ENCODE measurements at regions not wholly inside any gene's neighbourhood (a gene's known extent, or its start where the extent isn't known, plus 50 kb on each side); places are given as distances from the start of the nearest gene placed in this dataset.
"Not testable (repeated sequence)": the region's sequence is repeated elsewhere in the genome, so short reads cannot be mapped to it uniquely, and the experiment has no call there.

- no peak for DNase-seq
These were observed 272.8 kb downstream of the CYRIA start for GRCh38 chr2:16392647-16393499.

- DNase-seq: no peak
These were observed 273.6 kb downstream of the CYRIA start for GRCh38 chr2:16391986-16392385.

GRCh38 chr2:16390561-16390960 is 275.1 kb downstream of the CYRIA start:
- DNase-seq: no peak

GRCh38 chr2:16389611-16390010 is 276.0 kb downstream of the CYRIA start:
- no peak for DNase-seq

GRCh38 chr2:16388199-16388830 is 277.3 kb downstream of the CYRIA start:
- DNase-seq: not testable (repeated sequence)

GRCh38 chr2:16387461-16387984 is 278.1 kb downstream of the CYRIA start:
- no peak for DNase-seq

GRCh38 chr2:16386431-16386830 is 279.2 kb downstream of the CYRIA start:
- no peak for DNase-seq

- no peak for DNase-seq
These were observed 279.6 kb downstream of the CYRIA start for GRCh38 chr2:16386031-16386430.

GRCh38 chr2:16385341-16385740 is 280.3 kb downstream of the CYRIA start:
- DNase-seq: no peak

GRCh38 chr2:16383411-16383810 is 282.2 kb downstream of the CYRIA start:
- no peak for DNase-seq

- no peak for DNase-seq
These were observed 283.2 kb downstream of the CYRIA start for GRCh38 chr2:16382451-16382850.

- DNase-seq: no peak
These were observed 284.1 kb downstream of the CYRIA start for GRCh38 chr2:16381511-16381910.

GRCh38 chr2:16379901-16380300 is 285.7 kb downstream of the CYRIA start:
- DNase-seq: not testable (repeated sequence)

- DNase-seq: not testable (repeated sequence)
These were observed 286.6 kb downstream of the CYRIA start for GRCh38 chr2:16379061-16379460.

- DNase-seq: no peak
These were observed 287.6 kb downstream of the CYRIA start for GRCh38 chr2:16378031-16378430.

GRCh38 chr2:16375981-16376380 is 289.7 kb downstream of the CYRIA start:
- DNase-seq: no peak

- no peak for DNase-seq
These were observed 290.3 kb downstream of the CYRIA start for GRCh38 chr2:16375351-16375750.

- no peak for DNase-seq
These were observed 291.0 kb downstream of the CYRIA start for GRCh38 chr2:16374671-16375070.

GRCh38 chr2:16373341-16373740 is 292.3 kb downstream of the CYRIA start:
- no peak for DNase-seq

- DNase-seq: no peak
These were observed 293.9 kb downstream of the CYRIA start for GRCh38 chr2:16371751-16372150.

GRCh38 chr2:16368951-16369350 is 296.7 kb downstream of the CYRIA start:
- DNase-seq: no peak

- no peak for DNase-seq
These were observed 297.3 kb downstream of the CYRIA start for GRCh38 chr2:16368328-16368727.

GRCh38 chr2:16365366-16365765 is 300.3 kb downstream of the CYRIA start:
- no peak for DNase-seq
